HS-5 (cell line): ENCODE measurements at regions not wholly inside any gene's neighbourhood (a gene's known extent, or its start where the extent isn't known, plus 50 kb on each side); places are given as distances from the start of the nearest gene placed in this dataset.

Experiments
- DNase-seq: peaks from one replicate; pipeline ENCODE4 v3.0.0-alpha.2; 2012; ENCODE audit warnings: low read depth

- no peak for DNase-seq
Measured at GRCh38 chr1:10897981-10898728, 101.7 kb upstream of the CASZ1 start.

- DNase-seq, result no peak
Measured at GRCh38 chr1:10898921-10899320, 102.5 kb upstream of the CASZ1 start.

GRCh38 chr1:10899490-10900250 lies 103.2 kb upstream of the CASZ1 start:
- DNase-seq, result no peak

- no peak for DNase-seq
Measured at GRCh38 chr1:10900251-10900651, 103.8 kb upstream of the CASZ1 start.

- no peak for DNase-seq
Measured at GRCh38 chr1:10900691-10901090, 104.2 kb upstream of the CASZ1 start.

GRCh38 chr1:10901091-10901890 lies 104.8 kb upstream of the CASZ1 start:
- DNase-seq, result no peak

- no peak for DNase-seq
Measured at GRCh38 chr1:10901891-10902805, 105.7 kb upstream of the CASZ1 start.

GRCh38 chr1:10903421-10903820 lies 107.0 kb upstream of the CASZ1 start:
- DNase-seq, result no peak

- no peak for DNase-seq
Measured at GRCh38 chr1:10903821-10904220, 107.4 kb upstream of the CASZ1 start.

- no peak for DNase-seq
Measured at GRCh38 chr1:10904396-10905358, 107.8 kb upstream of the TARDBP start.

GRCh38 chr1:10905841-10906655 lies 106.4 kb upstream of the TARDBP start:
- no peak for DNase-seq

GRCh38 chr1:10906866-10907519 lies 105.5 kb upstream of the TARDBP start:
- no peak for DNase-seq

GRCh38 chr1:10908266-10908665 lies 104.2 kb upstream of the TARDBP start:
- no peak for DNase-seq

- DNase-seq, result no peak
Measured at GRCh38 chr1:10909697-10910680, 102.5 kb upstream of the TARDBP start.

GRCh38 chr1:10910681-10911489 lies 101.6 kb upstream of the TARDBP start:
- no peak for DNase-seq

GRCh38 chr1:10911490-10912166 lies 100.8 kb upstream of the TARDBP start:
- DNase-seq, result no peak
